ENCODE measurements at regions not wholly inside any gene's neighbourhood (a gene's known extent, or its start where the extent isn't known, plus 50 kb on each side); places are given as distances from the start of the nearest gene placed in this dataset.

- Histone ChIP-seq H3K4me3 (no peak overlapping the region), H3K4me1 (no peaks in the 10 kb centered on the region), H3K27me3 (no peaks in the 10 kb centered on the region), H3K36me3 (no peaks in the 10 kb centered on the region), H3K27ac (no peak overlapping the region), H3K9me3 (no peaks in the 10 kb centered on the region)
- intact Hi-C loops (cut with DNase I), result no loop called here
- 94 to 100% methylated on average over 3 of the region's 3 CpGs for WGBS, 2 donors
- no peak for ATAC-seq
- DNase-seq, result no peak
- TF ChIP-seq CTCF (IDR thresholded peaks at IDR 0.05), result no peak
Measured at GRCh38 chr6:14322841-14323240, 205.3 kb downstream of the CD83 start.

GRCh38 chr6:14326774-14327173 lies 209.2 kb downstream of the CD83 start:
- Histone ChIP-seq H3K27me3 (no peaks in the 10 kb centered on the region), H3K4me1 (no peaks in the 10 kb centered on the region), H3K36me3 (no peaks in the 10 kb centered on the region), H3K4me3 (no peak overlapping the region), H3K27ac (no peak overlapping the region), H3K9me3 (no peaks in the 10 kb centered on the region)
- DNase-seq (no peak), ATAC-seq (no peak)
- WGBS, 2 donors, result 95 to 97% methylated on average over 2 of the region's 2 CpGs
- no peak for TF ChIP-seq CTCF (IDR thresholded peaks at IDR 0.05)
- intact Hi-C loops (cut with DNase I), result no loop called here

- Histone ChIP-seq H3K27ac (no peak overlapping the region), H3K36me3 (no peaks in the 10 kb centered on the region), H3K9me3 (no peaks in the 10 kb centered on the region), H3K27me3 (no peaks in the 10 kb centered on the region), H3K4me3 (no peak overlapping the region), H3K4me1 (no peaks in the 10 kb centered on the region)
- DNase-seq (no peak), ATAC-seq (no peak)
- intact Hi-C loops (cut with DNase I), result no loop called here
- 88 to 90% methylated on average over 9 of the region's 9 CpGs for WGBS, 2 donors
- no peak for TF ChIP-seq CTCF (IDR thresholded peaks at IDR 0.05)
Measured at GRCh38 chr6:14328163-14328562, 210.6 kb downstream of the CD83 start.

GRCh38 chr6:14333556-14334305 lies 216.2 kb downstream of the CD83 start:
- ATAC-seq (no peak), DNase-seq (no peak)
- intact Hi-C loops (cut with DNase I), result no loop called here
- peaks cover 0 to 11% (median 0%) of the 10 kb centered on the region in 11 donors for H3K9me3 ChIP-seq
- TF ChIP-seq CTCF (IDR thresholded peaks at IDR 0.05), result no peak
- H3K27me3 ChIP-seq, result no peaks in the 10 kb centered on the region
- no peak overlapping the region for H3K27ac ChIP-seq
- 69 to 71% methylated on average over 5 of the region's 5 CpGs for WGBS, 2 donors
- no peaks in the 10 kb centered on the region for H3K36me3 ChIP-seq
- peaks cover 0 to 8% (median 0%) of the 10 kb centered on the region in 9 donors for H3K4me1 ChIP-seq
- no peak overlapping the region for H3K4me3 ChIP-seq
